ENCODE measurements at regions not wholly inside any gene's neighbourhood (a gene's known extent, or its start where the extent isn't known, plus 50 kb on each side); places are given as distances from the start of the nearest gene placed in this dataset.

DNA sequence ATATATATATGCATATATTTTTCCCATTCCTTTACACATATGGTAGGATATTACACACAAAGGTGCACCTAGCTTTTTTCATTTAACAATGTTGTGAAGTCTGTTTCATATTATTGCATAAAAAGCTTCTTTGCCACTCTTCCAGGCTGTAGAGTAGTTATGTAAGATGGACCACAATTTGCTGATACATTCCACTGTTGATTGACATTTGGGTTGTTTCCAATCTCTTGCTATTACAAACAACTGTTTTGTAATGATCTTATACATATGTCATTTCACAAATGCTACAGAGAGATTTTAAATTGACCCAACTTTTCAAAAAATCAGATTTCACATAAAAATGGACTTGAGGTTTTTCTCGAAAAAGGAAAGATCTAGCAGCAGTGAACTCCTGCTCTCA lies 301.4 kb downstream of the CDCA7 start:
- TF ChIP-seq, protein P1, sequence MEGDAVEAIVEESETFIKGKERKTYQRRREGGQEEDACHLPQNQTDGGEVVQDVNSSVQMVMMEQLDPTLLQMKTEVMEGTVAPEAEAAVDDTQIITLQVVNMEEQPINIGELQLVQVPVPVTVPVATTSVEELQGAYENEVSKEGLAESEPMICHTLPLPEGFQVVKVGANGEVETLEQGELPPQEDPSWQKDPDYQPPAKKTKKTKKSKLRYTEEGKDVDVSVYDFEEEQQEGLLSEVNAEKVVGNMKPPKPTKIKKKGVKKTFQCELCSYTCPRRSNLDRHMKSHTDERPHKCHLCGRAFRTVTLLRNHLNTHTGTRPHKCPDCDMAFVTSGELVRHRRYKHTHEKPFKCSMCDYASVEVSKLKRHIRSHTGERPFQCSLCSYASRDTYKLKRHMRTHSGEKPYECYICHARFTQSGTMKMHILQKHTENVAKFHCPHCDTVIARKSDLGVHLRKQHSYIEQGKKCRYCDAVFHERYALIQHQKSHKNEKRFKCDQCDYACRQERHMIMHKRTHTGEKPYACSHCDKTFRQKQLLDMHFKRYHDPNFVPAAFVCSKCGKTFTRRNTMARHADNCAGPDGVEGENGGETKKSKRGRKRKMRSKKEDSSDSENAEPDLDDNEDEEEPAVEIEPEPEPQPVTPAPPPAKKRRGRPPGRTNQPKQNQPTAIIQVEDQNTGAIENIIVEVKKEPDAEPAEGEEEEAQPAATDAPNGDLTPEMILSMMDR (IDR thresholded peaks at IDR 0.05 in 4 of 5, conservative IDR thresholded peaks at IDR 0.05 in 1 of 5): no peak
- no peak for TF ChIP-seq POLR2A (IDR thresholded peaks at IDR 0.05)
